SK-N-SH treated with all-trans-retinoic acid at 6 μM for 48 hours (cell line): ENCODE measurements at regions not wholly inside any gene's neighbourhood (a gene's known extent, or its start where the extent isn't known, plus 50 kb on each side); places are given as distances from the start of the nearest gene placed in this dataset.

Experiments
- ARNTL ChIP-seq: fragments of 450-650 bp; formaldehyde crosslinking; IDR thresholded peaks from 2 replicates; pipeline ENCODE4 v1.5.0; 2020; ENCODE audit warnings: low read depth, mild to moderate bottlenecking, moderate library complexity, borderline replicate concordance
- ESRRG ChIP-seq: fragments of 250-450 bp; sonication (Bioruptor Pico); IDR thresholded peaks from 2 replicates; pipeline ENCODE4 v1.6.1; 2021; ENCODE audit warnings: mild to moderate bottlenecking
- POU6F1 ChIP-seq: fragments of 250-450 bp; sonication (Bioruptor Pico); IDR thresholded peaks from 2 replicates; pipeline ENCODE4 v1.8.0; 2021; ENCODE audit warnings: low read depth, mild to moderate bottlenecking, moderate library complexity, borderline replicate concordance
- PPARA ChIP-seq: fragments of 250-450 bp; sonication (Bioruptor Pico); IDR thresholded peaks from 2 replicates; pipeline ENCODE4 v1.5.0; 2020; ENCODE audit warnings: mild to moderate bottlenecking, borderline replicate concordance
- RARB ChIP-seq: fragments of 250-450 bp; sonication (Bioruptor Pico); IDR thresholded peaks from 2 replicates; pipeline ENCODE4 v1.8.0; 2021; ENCODE audit warnings: mild to moderate bottlenecking, moderate library complexity
- SNAI2 ChIP-seq: fragments of 250-450 bp; sonication (Bioruptor Pico); IDR thresholded peaks from 2 replicates; pipeline ENCODE4 v1.5.0; 2020; ENCODE audit warnings: mild to moderate bottlenecking, moderate library complexity
- TCF4 ChIP-seq: fragments of 250-450 bp; sonication (Bioruptor Pico); IDR thresholded peaks from 2 replicates; pipeline ENCODE4 v1.8.0; 2021; ENCODE audit warnings: mild to moderate bottlenecking, moderate library complexity, borderline replicate concordance
- ZC3H10 ChIP-seq: fragments of 250-450 bp; sonication (Bioruptor Pico); IDR thresholded peaks from 2 replicates; pipeline ENCODE4 v1.5.1; 2021; ENCODE audit warnings: mild to moderate bottlenecking, moderate library complexity
- ZFP3 ChIP-seq: fragments of 250-450 bp; sonication (Bioruptor Pico); IDR thresholded peaks from 2 replicates; pipeline ENCODE4 v1.5.0; 2020; ENCODE audit warnings: mild to moderate bottlenecking, moderate library complexity
- ZNF565 ChIP-seq: fragments of 450-650 bp; formaldehyde crosslinking; conservative IDR thresholded peaks from 2 replicates; pipeline ENCODE4 v1.5.0; 2020; ENCODE audit warnings: low read depth, mild to moderate bottlenecking, moderate library complexity
- ZNF8 ChIP-seq: fragments of 450-650 bp; formaldehyde crosslinking; IDR thresholded peaks from 2 replicates; pipeline ENCODE4 v1.5.0; 2020; ENCODE audit warnings: mild to moderate bottlenecking, moderate library complexity
- TF ChIP-seq, protein P1 (sequence below): fragments of 250-450 bp; sonication (Bioruptor Pico); IDR thresholded peaks from 2 replicates; pipeline ENCODE4 v1.8.0; 2020; ENCODE audit warnings: mild to moderate bottlenecking, moderate library complexity, borderline replicate concordance
- TF ChIP-seq, protein P2 (sequence below): fragments of 250-450 bp; sonication (Bioruptor Pico); IDR thresholded peaks from 2 replicates; pipeline ENCODE4 v1.5.1; 2020; ENCODE audit warnings: low read depth, mild to moderate bottlenecking, moderate library complexity
- TF ChIP-seq, protein P3 (sequence below): fragments of 250-450 bp; sonication (Bioruptor Pico); IDR thresholded peaks from 2 replicates; pipeline ENCODE4 v1.5.0; 2020; ENCODE audit warnings: mild to moderate bottlenecking, moderate library complexity

DNA sequence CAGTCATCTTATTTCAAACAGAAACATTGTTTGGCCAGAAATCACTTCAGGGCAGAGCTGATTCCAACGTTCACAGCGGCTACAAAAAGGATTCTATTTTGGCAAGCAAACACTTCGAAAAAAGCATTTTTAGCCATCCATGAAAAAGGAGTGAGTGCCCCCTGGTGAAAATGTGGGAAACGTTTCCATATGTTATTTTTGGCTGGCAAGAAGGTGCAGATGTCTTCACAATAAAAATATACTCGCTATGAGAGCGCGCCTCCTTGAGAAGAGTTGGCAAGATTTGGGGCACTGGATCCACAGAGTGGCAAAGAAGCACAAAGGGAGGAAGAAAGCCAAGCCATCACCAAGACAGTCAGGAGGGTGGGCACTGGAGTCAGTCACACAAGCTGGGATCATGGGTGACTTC is 191.1 kb downstream of the CHD9NB start:
- TF ChIP-seq ZNF565 (CRISPR knock-in tag) (no peak), ZFP3 (CRISPR knock-in tag) (no peak), TCF4 (CRISPR knock-in tag) (no peak), ESRRG (CRISPR knock-in tag) (no peak), ARNTL (CRISPR knock-in tag) (no peak), RARB (no peak), PPARA (CRISPR knock-in tag) (no peak), POU6F1 (CRISPR knock-in tag) (no peak), ZNF8 (CRISPR knock-in tag) (no peak), SNAI2 (no peak), ZC3H10 (CRISPR knock-in tag) (no peak)
- TF ChIP-seq, protein P1, sequence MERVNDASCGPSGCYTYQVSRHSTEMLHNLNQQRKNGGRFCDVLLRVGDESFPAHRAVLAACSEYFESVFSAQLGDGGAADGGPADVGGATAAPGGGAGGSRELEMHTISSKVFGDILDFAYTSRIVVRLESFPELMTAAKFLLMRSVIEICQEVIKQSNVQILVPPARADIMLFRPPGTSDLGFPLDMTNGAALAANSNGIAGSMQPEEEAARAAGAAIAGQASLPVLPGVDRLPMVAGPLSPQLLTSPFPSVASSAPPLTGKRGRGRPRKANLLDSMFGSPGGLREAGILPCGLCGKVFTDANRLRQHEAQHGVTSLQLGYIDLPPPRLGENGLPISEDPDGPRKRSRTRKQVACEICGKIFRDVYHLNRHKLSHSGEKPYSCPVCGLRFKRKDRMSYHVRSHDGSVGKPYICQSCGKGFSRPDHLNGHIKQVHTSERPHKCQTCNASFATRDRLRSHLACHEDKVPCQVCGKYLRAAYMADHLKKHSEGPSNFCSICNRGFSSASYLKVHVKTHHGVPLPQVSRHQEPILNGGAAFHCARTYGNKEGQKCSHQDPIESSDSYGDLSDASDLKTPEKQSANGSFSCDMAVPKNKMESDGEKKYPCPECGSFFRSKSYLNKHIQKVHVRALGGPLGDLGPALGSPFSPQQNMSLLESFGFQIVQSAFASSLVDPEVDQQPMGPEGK, result no peak
- TF ChIP-seq, protein P2, sequence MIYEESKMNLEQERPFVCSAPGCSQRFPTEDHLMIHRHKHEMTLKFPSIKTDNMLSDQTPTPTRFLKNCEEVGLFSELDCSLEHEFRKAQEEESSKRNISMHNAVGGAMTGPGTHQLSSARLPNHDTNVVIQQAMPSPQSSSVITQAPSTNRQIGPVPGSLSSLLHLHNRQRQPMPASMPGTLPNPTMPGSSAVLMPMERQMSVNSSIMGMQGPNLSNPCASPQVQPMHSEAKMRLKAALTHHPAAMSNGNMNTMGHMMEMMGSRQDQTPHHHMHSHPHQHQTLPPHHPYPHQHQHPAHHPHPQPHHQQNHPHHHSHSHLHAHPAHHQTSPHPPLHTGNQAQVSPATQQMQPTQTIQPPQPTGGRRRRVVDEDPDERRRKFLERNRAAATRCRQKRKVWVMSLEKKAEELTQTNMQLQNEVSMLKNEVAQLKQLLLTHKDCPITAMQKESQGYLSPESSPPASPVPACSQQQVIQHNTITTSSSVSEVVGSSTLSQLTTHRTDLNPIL (CRISPR knock-in tag), result no peak
- TF ChIP-seq, protein P3, sequence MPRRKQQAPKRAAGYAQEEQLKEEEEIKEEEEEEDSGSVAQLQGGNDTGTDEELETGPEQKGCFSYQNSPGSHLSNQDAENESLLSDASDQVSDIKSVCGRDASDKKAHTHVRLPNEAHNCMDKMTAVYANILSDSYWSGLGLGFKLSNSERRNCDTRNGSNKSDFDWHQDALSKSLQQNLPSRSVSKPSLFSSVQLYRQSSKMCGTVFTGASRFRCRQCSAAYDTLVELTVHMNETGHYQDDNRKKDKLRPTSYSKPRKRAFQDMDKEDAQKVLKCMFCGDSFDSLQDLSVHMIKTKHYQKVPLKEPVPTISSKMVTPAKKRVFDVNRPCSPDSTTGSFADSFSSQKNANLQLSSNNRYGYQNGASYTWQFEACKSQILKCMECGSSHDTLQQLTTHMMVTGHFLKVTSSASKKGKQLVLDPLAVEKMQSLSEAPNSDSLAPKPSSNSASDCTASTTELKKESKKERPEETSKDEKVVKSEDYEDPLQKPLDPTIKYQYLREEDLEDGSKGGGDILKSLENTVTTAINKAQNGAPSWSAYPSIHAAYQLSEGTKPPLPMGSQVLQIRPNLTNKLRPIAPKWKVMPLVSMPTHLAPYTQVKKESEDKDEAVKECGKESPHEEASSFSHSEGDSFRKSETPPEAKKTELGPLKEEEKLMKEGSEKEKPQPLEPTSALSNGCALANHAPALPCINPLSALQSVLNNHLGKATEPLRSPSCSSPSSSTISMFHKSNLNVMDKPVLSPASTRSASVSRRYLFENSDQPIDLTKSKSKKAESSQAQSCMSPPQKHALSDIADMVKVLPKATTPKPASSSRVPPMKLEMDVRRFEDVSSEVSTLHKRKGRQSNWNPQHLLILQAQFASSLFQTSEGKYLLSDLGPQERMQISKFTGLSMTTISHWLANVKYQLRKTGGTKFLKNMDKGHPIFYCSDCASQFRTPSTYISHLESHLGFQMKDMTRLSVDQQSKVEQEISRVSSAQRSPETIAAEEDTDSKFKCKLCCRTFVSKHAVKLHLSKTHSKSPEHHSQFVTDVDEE (CRISPR knock-in tag), result no peak
